ENCODE measurements at regions not wholly inside any gene's neighbourhood (a gene's known extent, or its start where the extent isn't known, plus 50 kb on each side); places are given as distances from the start of the nearest gene placed in this dataset.

DNA sequence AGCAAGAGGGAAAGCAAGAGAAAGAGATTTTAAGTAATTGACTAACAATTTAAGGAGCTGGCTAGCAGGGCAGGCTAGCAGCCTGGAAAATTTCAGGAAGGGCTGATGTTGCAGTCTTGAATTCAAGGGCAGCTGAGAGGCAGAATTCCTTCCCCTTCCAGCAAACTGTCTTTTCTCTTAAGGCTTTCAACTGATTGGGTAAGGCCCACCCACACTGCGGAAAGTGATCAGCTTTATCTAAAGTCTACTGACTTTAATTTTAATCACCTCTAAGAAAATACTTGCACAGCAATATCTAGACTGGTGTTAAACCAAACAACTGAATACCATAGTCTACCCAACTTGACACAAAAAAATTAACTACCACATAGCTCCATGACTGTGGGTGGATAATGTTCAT lies 303.9 kb downstream of the FZD1 start:
- TF ChIP-seq, protein P1, sequence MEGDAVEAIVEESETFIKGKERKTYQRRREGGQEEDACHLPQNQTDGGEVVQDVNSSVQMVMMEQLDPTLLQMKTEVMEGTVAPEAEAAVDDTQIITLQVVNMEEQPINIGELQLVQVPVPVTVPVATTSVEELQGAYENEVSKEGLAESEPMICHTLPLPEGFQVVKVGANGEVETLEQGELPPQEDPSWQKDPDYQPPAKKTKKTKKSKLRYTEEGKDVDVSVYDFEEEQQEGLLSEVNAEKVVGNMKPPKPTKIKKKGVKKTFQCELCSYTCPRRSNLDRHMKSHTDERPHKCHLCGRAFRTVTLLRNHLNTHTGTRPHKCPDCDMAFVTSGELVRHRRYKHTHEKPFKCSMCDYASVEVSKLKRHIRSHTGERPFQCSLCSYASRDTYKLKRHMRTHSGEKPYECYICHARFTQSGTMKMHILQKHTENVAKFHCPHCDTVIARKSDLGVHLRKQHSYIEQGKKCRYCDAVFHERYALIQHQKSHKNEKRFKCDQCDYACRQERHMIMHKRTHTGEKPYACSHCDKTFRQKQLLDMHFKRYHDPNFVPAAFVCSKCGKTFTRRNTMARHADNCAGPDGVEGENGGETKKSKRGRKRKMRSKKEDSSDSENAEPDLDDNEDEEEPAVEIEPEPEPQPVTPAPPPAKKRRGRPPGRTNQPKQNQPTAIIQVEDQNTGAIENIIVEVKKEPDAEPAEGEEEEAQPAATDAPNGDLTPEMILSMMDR (IDR thresholded peaks at IDR 0.05): no peak
- no peak for TF ChIP-seq POLR2AphosphoS5 (IDR thresholded peaks at IDR 0.05)
